GM12874 (cell line): ENCODE measurements at regions not wholly inside any gene's neighbourhood (a gene's known extent, or its start where the extent isn't known, plus 50 kb on each side); places are given as distances from the start of the nearest gene placed in this dataset.

Source experiments
- TF ChIP-seq, protein P1 (sequence below): IDR thresholded peaks from 2 replicates; pipeline ENCODE4 v1.5.1; 2011; ENCODE audit warnings: low read depth, mild to moderate bottlenecking, control low read depth, low read length, moderate library complexity; ENCODE audit not compliant: insufficient read depth

DNA sequence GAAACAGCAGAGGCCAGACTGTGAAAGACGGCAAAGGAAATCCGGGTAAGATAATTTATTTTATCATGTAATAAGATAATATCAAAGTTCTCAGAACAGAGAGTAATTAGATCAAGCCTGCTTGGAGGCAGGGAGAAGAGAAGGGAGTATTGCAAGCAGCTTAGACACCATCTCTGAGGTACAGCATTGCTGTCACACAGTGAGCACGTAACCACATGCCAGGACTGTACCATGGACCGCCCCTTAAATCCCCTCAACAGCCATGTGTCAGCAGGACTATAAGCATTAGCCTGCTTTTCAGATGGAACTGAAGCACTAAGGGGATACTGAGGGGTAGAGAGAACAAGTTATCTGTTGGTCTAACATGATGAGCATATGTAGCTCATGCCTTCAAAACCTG, 141.5 kb downstream of the C6orf118 start:
- TF ChIP-seq, protein P1, sequence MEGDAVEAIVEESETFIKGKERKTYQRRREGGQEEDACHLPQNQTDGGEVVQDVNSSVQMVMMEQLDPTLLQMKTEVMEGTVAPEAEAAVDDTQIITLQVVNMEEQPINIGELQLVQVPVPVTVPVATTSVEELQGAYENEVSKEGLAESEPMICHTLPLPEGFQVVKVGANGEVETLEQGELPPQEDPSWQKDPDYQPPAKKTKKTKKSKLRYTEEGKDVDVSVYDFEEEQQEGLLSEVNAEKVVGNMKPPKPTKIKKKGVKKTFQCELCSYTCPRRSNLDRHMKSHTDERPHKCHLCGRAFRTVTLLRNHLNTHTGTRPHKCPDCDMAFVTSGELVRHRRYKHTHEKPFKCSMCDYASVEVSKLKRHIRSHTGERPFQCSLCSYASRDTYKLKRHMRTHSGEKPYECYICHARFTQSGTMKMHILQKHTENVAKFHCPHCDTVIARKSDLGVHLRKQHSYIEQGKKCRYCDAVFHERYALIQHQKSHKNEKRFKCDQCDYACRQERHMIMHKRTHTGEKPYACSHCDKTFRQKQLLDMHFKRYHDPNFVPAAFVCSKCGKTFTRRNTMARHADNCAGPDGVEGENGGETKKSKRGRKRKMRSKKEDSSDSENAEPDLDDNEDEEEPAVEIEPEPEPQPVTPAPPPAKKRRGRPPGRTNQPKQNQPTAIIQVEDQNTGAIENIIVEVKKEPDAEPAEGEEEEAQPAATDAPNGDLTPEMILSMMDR, result no peak

DNA sequence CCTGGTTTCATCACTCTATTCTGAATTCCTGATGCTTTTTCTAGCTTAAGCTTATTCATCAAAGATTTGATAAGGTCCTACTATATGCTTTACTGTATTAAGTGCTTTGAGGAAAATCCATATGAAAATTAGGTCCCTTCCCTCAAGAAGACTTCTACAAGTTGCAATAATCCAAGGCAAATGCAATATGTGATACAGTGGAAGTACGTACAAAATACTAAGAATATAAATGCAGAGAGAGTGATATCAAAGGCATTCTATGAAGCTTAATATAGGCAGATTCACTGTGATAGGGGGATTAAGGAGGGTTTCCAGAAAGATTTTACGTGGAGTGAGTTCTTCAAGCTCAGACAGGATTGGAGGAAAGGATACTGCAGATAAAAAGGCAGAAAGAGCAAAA, 142.1 kb downstream of the C6orf118 start:
- TF ChIP-seq, protein P1, result no peak

DNA sequence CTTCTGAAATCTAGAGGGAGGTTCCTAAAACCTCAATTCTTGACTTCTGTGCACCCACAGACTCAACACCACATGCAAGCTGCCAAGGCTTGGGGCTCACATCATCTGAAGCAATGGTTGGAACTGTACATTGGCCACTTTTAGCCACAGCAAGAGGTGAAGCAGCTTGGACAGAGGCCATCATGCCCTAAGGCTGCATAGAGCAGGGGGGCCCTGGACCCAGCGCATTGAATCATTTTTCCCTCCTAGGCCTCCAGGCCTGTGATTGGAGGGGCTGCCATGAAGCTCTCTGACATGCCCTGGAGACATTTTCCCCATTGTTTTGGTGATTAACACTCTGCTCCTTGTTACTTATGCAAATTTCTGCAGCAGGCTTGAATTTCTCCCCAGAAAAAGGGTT, 145.9 kb downstream of the C6orf118 start:
- TF ChIP-seq, protein P1, result no peak

DNA sequence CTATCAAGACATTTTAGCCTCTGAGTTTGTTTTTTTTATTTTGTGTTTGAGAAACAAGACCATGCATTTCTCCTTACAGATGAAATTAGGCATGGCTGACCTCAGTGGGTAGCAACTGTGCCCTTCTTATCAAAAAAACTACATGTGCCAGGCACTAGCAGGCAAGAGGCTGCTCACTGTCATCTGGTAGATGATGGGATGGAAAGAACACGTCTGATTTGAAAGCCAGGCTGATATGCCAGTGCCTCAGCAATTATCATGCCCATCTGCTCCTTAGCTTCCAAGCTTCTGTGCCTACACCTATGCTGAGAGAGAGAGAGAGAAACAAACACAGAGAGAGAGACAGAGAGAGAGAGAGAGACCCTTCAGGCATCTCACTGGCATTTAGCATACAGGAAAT, 149.9 kb downstream of the C6orf118 start:
- TF ChIP-seq, protein P1, result no peak

DNA sequence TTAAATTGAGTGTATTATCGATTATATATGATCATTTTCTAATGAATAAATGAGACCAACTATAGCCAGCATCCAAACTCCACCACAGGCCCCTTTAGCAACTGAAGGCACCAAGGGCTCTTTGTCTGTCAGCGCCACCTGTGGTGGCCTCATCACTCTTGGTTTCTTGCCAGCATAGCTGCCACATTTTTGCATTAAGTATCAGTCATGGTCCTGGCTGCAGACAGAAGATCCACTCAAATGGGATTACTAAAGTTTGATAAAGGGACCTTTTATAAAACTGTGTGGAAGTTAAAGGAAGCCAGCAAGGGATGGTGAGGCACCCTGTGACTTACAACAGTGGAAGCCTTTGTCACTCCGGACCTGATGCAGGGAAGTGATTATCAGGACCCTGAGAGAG, 162.9 kb downstream of the C6orf118 start:
- TF ChIP-seq, protein P1, result no peak

DNA sequence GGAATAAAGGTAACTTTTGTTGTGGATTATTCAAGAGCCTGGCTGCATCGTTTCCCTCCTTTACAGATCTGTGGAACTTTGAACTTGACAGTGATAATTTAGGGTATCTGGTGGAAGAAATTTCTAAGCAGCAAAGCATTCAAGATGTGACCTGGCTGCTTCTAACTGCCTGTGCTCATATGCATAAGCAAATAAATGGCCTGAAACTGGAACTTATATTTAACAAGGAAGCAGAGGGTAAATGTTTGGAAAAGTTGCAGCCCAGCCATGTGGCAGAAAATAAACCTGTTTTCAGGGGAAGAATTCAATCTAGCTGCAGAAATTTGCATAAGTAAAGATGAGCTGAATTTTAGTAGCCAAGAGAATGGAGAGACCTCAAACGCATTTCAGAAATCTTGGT, 173.5 kb downstream of the C6orf118 start:
- TF ChIP-seq, protein P1, result no peak

DNA sequence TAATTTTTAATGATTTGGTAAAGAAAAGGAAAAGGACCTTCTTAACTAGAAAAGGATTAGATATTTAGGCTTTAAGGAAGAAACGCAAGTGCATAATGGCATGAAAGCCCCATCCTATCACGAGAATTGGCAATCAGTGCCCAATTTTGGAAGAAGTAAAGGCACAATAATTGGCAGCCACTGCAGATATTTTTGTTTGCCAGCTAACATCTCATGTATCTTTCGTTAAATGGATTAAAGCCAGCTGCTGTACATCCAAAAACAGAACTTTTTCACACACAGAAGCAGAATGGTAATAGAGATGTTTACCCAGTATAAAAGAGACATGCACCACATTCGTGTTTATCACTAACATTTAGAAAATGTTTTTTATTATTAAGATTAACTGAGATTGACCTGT, 180.3 kb downstream of the C6orf118 start:
- TF ChIP-seq, protein P1, result no peak

DNA sequence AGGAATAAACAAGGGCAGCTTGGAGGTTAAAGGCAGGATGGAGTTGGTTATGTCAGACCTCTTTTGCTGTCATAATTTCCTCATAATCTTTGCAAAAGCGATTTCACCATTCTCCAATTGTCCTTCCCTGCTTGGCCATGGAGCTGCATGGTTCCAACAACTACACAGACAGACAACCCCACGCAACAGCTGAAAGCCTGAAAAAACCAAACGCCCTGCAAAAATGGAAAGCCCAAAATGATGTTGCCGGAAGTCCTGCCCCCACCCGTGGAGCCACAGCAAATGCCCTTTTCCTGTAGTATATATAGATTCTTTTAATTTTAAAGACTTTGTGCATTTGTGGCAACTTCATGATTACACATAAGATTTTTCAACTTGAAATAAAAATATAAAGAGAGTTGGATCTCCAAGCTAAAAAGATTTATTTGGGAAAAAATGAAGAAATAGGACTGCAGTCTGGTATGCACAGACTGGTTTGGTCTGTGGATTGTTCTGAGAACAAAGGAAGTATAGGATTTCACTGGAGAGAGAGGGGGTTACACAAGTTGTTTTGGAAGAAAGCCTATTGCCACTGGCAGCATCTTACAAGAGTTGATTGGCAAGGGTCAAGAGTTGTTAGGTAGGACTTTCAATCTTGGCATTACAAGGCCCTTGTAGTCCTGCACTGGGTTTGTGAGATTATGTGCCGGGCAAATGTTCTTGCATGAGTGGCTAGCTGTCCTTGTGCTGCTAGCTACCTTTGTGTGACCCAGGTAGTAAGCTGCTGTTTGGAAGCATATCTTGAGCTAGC, 190.0 kb downstream of the C6orf118 start:
- TF ChIP-seq, protein P1, result no peak
